ENCODE measurements at regions not wholly inside any gene's neighbourhood (a gene's known extent, or its start where the extent isn't known, plus 50 kb on each side); places are given as distances from the start of the nearest gene placed in this dataset.

DNA sequence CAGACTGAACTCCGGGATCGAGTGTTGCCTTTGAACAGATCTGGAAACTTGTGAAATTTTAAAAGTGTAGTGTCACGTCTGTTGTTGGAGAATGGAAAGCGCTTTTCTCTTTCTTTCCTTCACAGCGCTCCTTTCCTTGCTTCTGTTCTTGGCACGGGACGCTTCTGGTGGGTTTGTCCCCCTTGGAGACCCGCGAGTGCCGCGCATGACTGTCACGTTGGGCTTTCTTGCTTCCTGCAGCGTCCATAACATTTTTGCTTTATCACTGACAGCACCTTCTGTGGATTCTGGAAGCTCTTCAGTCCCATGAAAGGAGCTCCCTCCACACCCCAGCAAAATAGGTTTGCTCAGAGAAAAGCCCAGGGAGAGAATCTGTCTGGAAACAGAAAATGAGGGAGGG, 193.0 kb upstream of the TMEM132C start:
- H3K4me2 ChIP-seq = no peak overlapping the region
- no TSS peak for BruUV-seq (replicated peaks)
- no peaks in the 10 kb centered on the region for H3K79me2 ChIP-seq (ENCODE audit: low read depth)
- H3K27ac ChIP-seq = no peak overlapping the region
- H2AFZ ChIP-seq = no peak overlapping the region
- H3K27me3 ChIP-seq (ENCODE audit: insufficient read depth, low read depth) = peaks cover 25% of the 10 kb centered on the region
- H3K4me3 ChIP-seq = no peak overlapping the region
- CTCF ChIA-PET = no interaction called here
- POLR2A ChIA-PET (ENCODE audit: unreplicated experiment) = no interaction called here
- no peaks in the 10 kb centered on the region for H3K36me3 ChIP-seq (ENCODE audit: low read depth)
- no peaks in the 10 kb centered on the region for H3K9me2 ChIP-seq (ENCODE audit: insufficient read depth)
- TF ChIP-seq, protein P1, sequence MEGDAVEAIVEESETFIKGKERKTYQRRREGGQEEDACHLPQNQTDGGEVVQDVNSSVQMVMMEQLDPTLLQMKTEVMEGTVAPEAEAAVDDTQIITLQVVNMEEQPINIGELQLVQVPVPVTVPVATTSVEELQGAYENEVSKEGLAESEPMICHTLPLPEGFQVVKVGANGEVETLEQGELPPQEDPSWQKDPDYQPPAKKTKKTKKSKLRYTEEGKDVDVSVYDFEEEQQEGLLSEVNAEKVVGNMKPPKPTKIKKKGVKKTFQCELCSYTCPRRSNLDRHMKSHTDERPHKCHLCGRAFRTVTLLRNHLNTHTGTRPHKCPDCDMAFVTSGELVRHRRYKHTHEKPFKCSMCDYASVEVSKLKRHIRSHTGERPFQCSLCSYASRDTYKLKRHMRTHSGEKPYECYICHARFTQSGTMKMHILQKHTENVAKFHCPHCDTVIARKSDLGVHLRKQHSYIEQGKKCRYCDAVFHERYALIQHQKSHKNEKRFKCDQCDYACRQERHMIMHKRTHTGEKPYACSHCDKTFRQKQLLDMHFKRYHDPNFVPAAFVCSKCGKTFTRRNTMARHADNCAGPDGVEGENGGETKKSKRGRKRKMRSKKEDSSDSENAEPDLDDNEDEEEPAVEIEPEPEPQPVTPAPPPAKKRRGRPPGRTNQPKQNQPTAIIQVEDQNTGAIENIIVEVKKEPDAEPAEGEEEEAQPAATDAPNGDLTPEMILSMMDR (conservative IDR thresholded peaks at IDR 0.05) = no peak
- TF ChIP-seq EZH2 (IDR thresholded peaks at IDR 0.05; ENCODE audit: low read depth) = no peak
- DNase-seq = no peak
- no peaks in the 10 kb centered on the region for H4K20me1 ChIP-seq (ENCODE audit: insufficient read depth)
- no peaks in the 10 kb centered on the region for H3K4me1 ChIP-seq (replicated peaks; ENCODE audit: insufficient read depth)
- intact Hi-C loops (cut with micrococcal nuclease; ENCODE audit: unreplicated experiment) = no loop called here
- H3K9me3 ChIP-seq (ENCODE audit: insufficient read depth, low read depth) = no peaks in the 10 kb centered on the region
- H3F3A ChIP-seq (ENCODE audit: insufficient read depth, low read depth) = no peaks in the 10 kb centered on the region

DNA sequence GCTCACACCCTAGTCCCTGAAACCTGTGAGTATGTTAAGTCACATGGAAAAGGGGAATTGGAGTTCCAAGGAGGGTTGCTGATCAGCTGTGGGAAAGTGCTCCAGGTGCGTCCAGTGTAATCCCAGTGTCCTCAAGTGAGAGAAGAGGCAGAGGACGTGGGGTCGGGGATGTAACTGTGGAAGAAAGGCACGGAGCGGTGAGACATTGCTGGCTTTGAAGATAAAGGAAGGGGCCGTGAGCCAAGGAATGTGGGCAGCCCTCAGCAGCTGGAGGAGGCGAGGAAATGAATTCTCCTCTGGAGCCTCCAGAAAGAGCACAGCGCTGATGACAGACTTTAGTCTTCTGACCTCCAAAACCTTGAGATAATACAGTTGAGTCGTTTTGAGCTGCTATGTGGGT, 191.6 kb upstream of the TMEM132C start:
- H3K9me3 ChIP-seq (ENCODE audit: insufficient read depth, low read depth) = no peaks in the 10 kb centered on the region
- H3K4me2 ChIP-seq = no peak overlapping the region
- BruUV-seq (replicated peaks) = no TSS peak

DNA sequence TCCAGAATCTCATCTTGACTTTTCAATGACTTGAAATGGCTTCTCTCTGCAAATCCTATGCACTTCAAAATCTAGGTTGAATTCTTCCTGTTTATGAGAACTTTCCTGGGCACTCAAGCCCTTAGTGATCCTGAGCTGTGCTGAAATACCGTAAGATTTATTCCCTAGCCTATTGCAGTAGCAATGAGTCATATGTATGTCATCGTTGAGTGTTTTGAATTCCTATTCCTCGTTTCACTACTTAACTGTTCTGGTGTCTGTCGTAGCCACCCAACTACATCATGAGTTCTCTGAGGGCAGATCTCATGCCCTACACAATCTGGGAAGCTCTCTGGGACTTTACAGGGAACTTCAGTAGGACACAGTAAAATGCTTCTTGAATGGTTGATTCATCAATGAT, 190.8 kb upstream of the TMEM132C start:
- Histone ChIP-seq H3K79me2 (ENCODE audit: low read depth) (no peaks in the 10 kb centered on the region), H4K20me1 (ENCODE audit: insufficient read depth) (no peaks in the 10 kb centered on the region), H3K27ac (no peak overlapping the region), H3K9me2 (ENCODE audit: insufficient read depth) (no peaks in the 10 kb centered on the region), H3K27me3 (ENCODE audit: insufficient read depth, low read depth) (peaks cover 25% of the 10 kb centered on the region), H3K4me1 (replicated peaks; ENCODE audit: insufficient read depth) (no peaks in the 10 kb centered on the region), H3K9me3 (ENCODE audit: insufficient read depth, low read depth) (no peaks in the 10 kb centered on the region), H3K4me2 (no peak overlapping the region), H3F3A (ENCODE audit: insufficient read depth, low read depth) (no peaks in the 10 kb centered on the region), H3K36me3 (ENCODE audit: low read depth) (no peaks in the 10 kb centered on the region), H2AFZ (no peak overlapping the region), H3K4me3 (no peak overlapping the region)
- ChIA-PET POLR2A (ENCODE audit: unreplicated experiment) (no interaction called here), CTCF (no interaction called here)
- DNase-seq = no peak
- intact Hi-C loops (cut with micrococcal nuclease; ENCODE audit: unreplicated experiment) = no loop called here
- BruUV-seq (replicated peaks) = no TSS peak
- TF ChIP-seq EZH2 (IDR thresholded peaks at IDR 0.05; ENCODE audit: low read depth) = no peak
- TF ChIP-seq, protein P1 (conservative IDR thresholded peaks at IDR 0.05) = no peak

More for the DNA sequence above, 191.6 kb upstream of the TMEM132C start:
- intact Hi-C loops (cut with micrococcal nuclease; ENCODE audit: unreplicated experiment) = no loop called here
- H4K20me1 ChIP-seq (ENCODE audit: insufficient read depth) = no peaks in the 10 kb centered on the region
- no peaks in the 10 kb centered on the region for H3K36me3 ChIP-seq (ENCODE audit: low read depth)
- POLR2A ChIA-PET (ENCODE audit: unreplicated experiment) = no interaction called here
- H2AFZ ChIP-seq = no peak overlapping the region
- H3K4me1 ChIP-seq (replicated peaks; ENCODE audit: insufficient read depth) = no peaks in the 10 kb centered on the region
- H3F3A ChIP-seq (ENCODE audit: insufficient read depth, low read depth) = no peaks in the 10 kb centered on the region
- no peaks in the 10 kb centered on the region for H3K79me2 ChIP-seq (ENCODE audit: low read depth)
- H3K4me3 ChIP-seq = no peak overlapping the region
- H3K9me2 ChIP-seq (ENCODE audit: insufficient read depth) = no peaks in the 10 kb centered on the region
- TF ChIP-seq, protein P1 (conservative IDR thresholded peaks at IDR 0.05) = no peak
- TF ChIP-seq EZH2 (IDR thresholded peaks at IDR 0.05; ENCODE audit: low read depth) = no peak
- CTCF ChIA-PET = no interaction called here
- H3K27ac ChIP-seq = no peak overlapping the region
- H3K27me3 ChIP-seq (ENCODE audit: insufficient read depth, low read depth) = peaks cover 25% of the 10 kb centered on the region
- no peak for DNase-seq
